HCT116 (cell line): ENCODE measurements at regions not wholly inside any gene's neighbourhood (a gene's known extent, or its start where the extent isn't known, plus 50 kb on each side); places are given as distances from the start of the nearest gene placed in this dataset.

Source experiments
- ATAC-seq: fragments of 200-7000 bp; cut with Tn5 transposase; 2 replicates; pipeline ENCODE4 v1.9.1; 2020; ENCODE audit warnings: mild to moderate bottlenecking, moderate library complexity
- BruUV-seq: library from RNA; stranded (reverse); fragments of 400-500 nt; replicated peaks from 2 replicates; lab custom pipeline; 2021; lab: Mats Ljungman, UMichigan
- CTCF ChIA-PET: fragments of 300-600 bp; sonication (Branson Sonifier 250); formaldehyde crosslinking; loops from one replicate; lab custom pipeline; 2021; ENCODE audit warnings: antibody characterized with exemption; lab: Charles Lee
- POLR2A ChIA-PET: fragments of 300-600, 350-600 bp; sonication (Branson Sonifier 250); formaldehyde crosslinking; loops from one replicate; lab custom pipeline; 2021; ENCODE audit warnings: antibody characterized with exemption; lab: Charles Lee
- RAD21 ChIA-PET, 2 experiments: fragments of 300-600 bp; sonication (Branson Sonifier 250); formaldehyde crosslinking; loops; one replicate each; lab custom pipeline; 2023; ENCODE audit warnings: low total read pairs in 2 of 2; ENCODE audit not compliant: uncharacterized antibody in 2 of 2, unreplicated experiment in 2 of 2, low non-redundant PET in 1 of 2; lab: Charles Lee
- DNase-seq: peaks from one replicate; pipeline ENCODE4 v3.0.0-alpha.2; 2010; ENCODE audit warnings: low read depth, low spot score
- H2AFZ ChIP-seq: fragments of 200-600 bp; shearing (Covaris generic), sonication (generic); 2 replicates; pipeline ENCODE4 v1.6.1; 2017; ENCODE audit warnings: low read depth, mixed run types, mixed read lengths, antibody characterized with exemption, low read length; ENCODE audit not compliant: poor library complexity, severe bottlenecking
- H3K27ac ChIP-seq: 2 replicates; pipeline ENCODE4 v1.5.1; 2012; ENCODE audit warnings: low read depth, low read length
- H3K27me3 ChIP-seq: fragments of 200-600 bp; sonication (generic); 2 replicates; pipeline ENCODE4 v1.6.1; 2016; ENCODE audit warnings: mixed run types, low read length, mixed read lengths; ENCODE audit not compliant: insufficient read depth
- H3K36me3 ChIP-seq, 2 experiments: fragments of 200-500 bp in 1 of 2; fragments of 200-600 bp in 1 of 2; sonication (Bioruptor generic) in 1 of 2; sonication (generic) in 1 of 2; 2 replicates each; pipeline versions ENCODE4 v1.5.1 to v1.6.1; 2014 to 2016; ENCODE audit warnings: low read length in 2 of 2, inconsistent platforms in 1 of 2, mixed read lengths in 1 of 2, mixed run types in 1 of 2; ENCODE audit not compliant: insufficient read depth in 2 of 2, control insufficient read depth in 1 of 2
- H3K4me1 ChIP-seq, 2 experiments: fragments of 200-600 bp in 1 of 2; sonication (generic) in 1 of 2; 2 replicates each; pipeline versions ENCODE4 v1.5.1 to v1.6.1; 2012 to 2017; ENCODE audit warnings: low read length in 2 of 2, inconsistent platforms in 1 of 2, mild to moderate bottlenecking in 1 of 2, mixed read lengths in 1 of 2, mixed run types in 1 of 2, moderate library complexity in 1 of 2; ENCODE audit not compliant: insufficient read depth in 2 of 2, control insufficient read depth in 1 of 2
- H3K4me2 ChIP-seq: fragments of 200-600 bp; sonication (generic); 2 replicates; pipeline ENCODE4 v1.6.1; 2017; ENCODE audit warnings: mixed run types, low read length, mixed read lengths
- H3K4me3 ChIP-seq, 2 experiments: fragments of 200-600 bp in 1 of 2; sonication (generic) in 1 of 2; replicated peaks in 1 of 2; 2 replicates each; pipeline ENCODE4 v1.5.1; 2011 to 2016; ENCODE audit warnings: low read length in 2 of 2, control low read depth in 1 of 2, low read depth in 1 of 2, mild to moderate bottlenecking in 1 of 2, mixed read lengths in 1 of 2, mixed run types in 1 of 2
- H3K79me2 ChIP-seq: fragments of 200-600 bp; sonication (generic); 2 replicates; pipeline ENCODE4 v1.6.1; 2017; ENCODE audit warnings: mild to moderate bottlenecking, mixed run types, low read length, moderate library complexity, mixed read lengths; ENCODE audit not compliant: insufficient read depth
- H3K9ac ChIP-seq: fragments of 200-600 bp; sonication (generic); 2 replicates; pipeline ENCODE4 v1.6.1; 2016; ENCODE audit warnings: low read length, mixed read lengths
- H3K9me2 ChIP-seq: fragments of 200-600 bp; sonication (generic), shearing (Covaris generic); 2 replicates; pipeline ENCODE4 v1.6.1; 2017; ENCODE audit warnings: mixed run types, mild to moderate bottlenecking, moderate library complexity; ENCODE audit not compliant: insufficient read depth
- H3K9me3 ChIP-seq, 2 experiments: fragments of 200-500 bp in 1 of 2; fragments of 200-600 bp in 1 of 2; sonication (Bioruptor generic) in 1 of 2; sonication (generic) in 1 of 2; 2 replicates each; pipeline ENCODE4 v1.6.1; 2014 to 2017; ENCODE audit warnings: low read length in 2 of 2, mixed read lengths in 2 of 2, inconsistent platforms in 1 of 2, low read depth in 1 of 2, mild to moderate bottlenecking in 1 of 2, mixed run types in 1 of 2, moderate library complexity in 1 of 2; ENCODE audit not compliant: control insufficient read depth in 1 of 2, insufficient read depth in 1 of 2
- H4K20me1 ChIP-seq: fragments of 200-600 bp; sonication (generic), shearing (Covaris generic); 2 replicates; pipeline ENCODE4 v1.6.1; 2017; ENCODE audit warnings: mixed run types, mild to moderate bottlenecking, moderate library complexity; ENCODE audit not compliant: insufficient read depth
- CBX3 ChIP-seq: IDR thresholded peaks from 2 replicates; pipeline ENCODE4 v1.6.1; 2012; ENCODE audit warnings: low read depth
- EZH2 ChIP-seq: fragments of 200-600 bp; sonication (generic); IDR thresholded peaks from 2 replicates; pipeline ENCODE4 v1.6.1; 2017; ENCODE audit warnings: antibody characterized with exemption, mixed run types
- EZH2phosphoT487 ChIP-seq: fragments of 200-600 bp; IDR thresholded peaks from 2 replicates; pipeline ENCODE4 v1.6.1; 2018; ENCODE audit warnings: antibody characterized with exemption, borderline replicate concordance
- FOSL1 ChIP-seq: IDR thresholded peaks from 2 replicates; pipeline ENCODE4 v1.6.1; 2012; ENCODE audit warnings: low read depth
- JUND ChIP-seq: IDR thresholded peaks from 2 replicates; pipeline ENCODE4 v1.6.1; 2012
- POLR2A ChIP-seq: IDR thresholded peaks from 2 replicates; pipeline ENCODE4 v1.7.0; 2011; ENCODE audit warnings: borderline replicate concordance; ENCODE audit not compliant: insufficient read depth, insufficient read length; ENCODE audit errors: extremely low read depth
- RAD21 ChIP-seq: IDR thresholded peaks from 2 replicates; pipeline ENCODE4 v1.6.1; 2012; ENCODE audit warnings: low read depth, mild to moderate bottlenecking
- SIN3A ChIP-seq: IDR thresholded peaks from 2 replicates; pipeline ENCODE4 v1.6.1; 2012; ENCODE audit warnings: low read depth
- ZFX ChIP-seq: fragments of 450-650 bp; IDR thresholded peaks from 2 replicates; pipeline ENCODE4 v1.6.1; 2017
- intact Hi-C: fragments of 100-400 bp; cut with micrococcal nuclease; formaldehyde crosslinking; loops from 2 replicates; pipeline ENCODE4 v1.10.0; 2022
- TF ChIP-seq, protein P1 (sequence below): IDR thresholded peaks from 2 replicates; pipeline ENCODE4 v1.6.1; 2012
- TF ChIP-seq, protein P2 (sequence below): IDR thresholded peaks from 2 replicates; pipeline ENCODE4 v1.6.1; 2012
- TF ChIP-seq, protein P3 (sequence below), 3 experiments: fragments of 200-600 bp in 1 of 3; sonication (generic) in 1 of 3; IDR thresholded peaks in 2 of 3; conservative IDR thresholded peaks in 1 of 3; 2 replicates each; pipeline ENCODE4 v1.5.1; 2012 to 2017; ENCODE audit warnings: low read depth in 2 of 3, low read length in 2 of 3, antibody characterized with exemption in 1 of 3, borderline replicate concordance in 1 of 3, control low read depth in 1 of 3, mild to moderate bottlenecking in 1 of 3, mixed read lengths in 1 of 3, mixed run types in 1 of 3, moderate library complexity in 1 of 3; ENCODE audit not compliant: insufficient read depth in 1 of 3

- Histone ChIP-seq H3K9me2 (no peaks in the 10 kb centered on the region), H3K79me2 (no peaks in the 10 kb centered on the region), H3K9me3 (no peaks in the 10 kb centered on the region), H3K4me3 (no peak overlapping the region), H3K27me3 (no peaks in the 10 kb centered on the region), H3K4me2 (no peak overlapping the region)
- no TSS peak for BruUV-seq
- POLR2A ChIA-PET, result no interaction called here
- no peak for ATAC-seq
- TF ChIP-seq POLR2A (no peak), ZFX (no peak), CBX3 (no peak), FOSL1 (no peak), JUND (no peak), EZH2 (no peak), RAD21 (no peak), SIN3A (no peak), EZH2phosphoT487 (no peak)
- TF ChIP-seq, protein P1, sequence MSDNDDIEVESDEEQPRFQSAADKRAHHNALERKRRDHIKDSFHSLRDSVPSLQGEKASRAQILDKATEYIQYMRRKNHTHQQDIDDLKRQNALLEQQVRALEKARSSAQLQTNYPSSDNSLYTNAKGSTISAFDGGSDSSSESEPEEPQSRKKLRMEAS, result no peak
- TF ChIP-seq, protein P2, sequence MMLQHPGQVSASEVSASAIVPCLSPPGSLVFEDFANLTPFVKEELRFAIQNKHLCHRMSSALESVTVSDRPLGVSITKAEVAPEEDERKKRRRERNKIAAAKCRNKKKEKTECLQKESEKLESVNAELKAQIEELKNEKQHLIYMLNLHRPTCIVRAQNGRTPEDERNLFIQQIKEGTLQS, result no peak
- TF ChIP-seq, protein P3, sequence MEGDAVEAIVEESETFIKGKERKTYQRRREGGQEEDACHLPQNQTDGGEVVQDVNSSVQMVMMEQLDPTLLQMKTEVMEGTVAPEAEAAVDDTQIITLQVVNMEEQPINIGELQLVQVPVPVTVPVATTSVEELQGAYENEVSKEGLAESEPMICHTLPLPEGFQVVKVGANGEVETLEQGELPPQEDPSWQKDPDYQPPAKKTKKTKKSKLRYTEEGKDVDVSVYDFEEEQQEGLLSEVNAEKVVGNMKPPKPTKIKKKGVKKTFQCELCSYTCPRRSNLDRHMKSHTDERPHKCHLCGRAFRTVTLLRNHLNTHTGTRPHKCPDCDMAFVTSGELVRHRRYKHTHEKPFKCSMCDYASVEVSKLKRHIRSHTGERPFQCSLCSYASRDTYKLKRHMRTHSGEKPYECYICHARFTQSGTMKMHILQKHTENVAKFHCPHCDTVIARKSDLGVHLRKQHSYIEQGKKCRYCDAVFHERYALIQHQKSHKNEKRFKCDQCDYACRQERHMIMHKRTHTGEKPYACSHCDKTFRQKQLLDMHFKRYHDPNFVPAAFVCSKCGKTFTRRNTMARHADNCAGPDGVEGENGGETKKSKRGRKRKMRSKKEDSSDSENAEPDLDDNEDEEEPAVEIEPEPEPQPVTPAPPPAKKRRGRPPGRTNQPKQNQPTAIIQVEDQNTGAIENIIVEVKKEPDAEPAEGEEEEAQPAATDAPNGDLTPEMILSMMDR (IDR thresholded peaks at IDR 0.05 in 2 of 3, conservative IDR thresholded peaks at IDR 0.05 in 1 of 3; ENCODE audit: borderline replicate concordance in 1 of 3, insufficient read depth in 1 of 3, low read depth in 2 of 3, low read length in 2 of 3), result no peak
- TF ChIP-seq, all 23 proteins: peak for 0
- intact Hi-C loops, result no loop called here
- Histone ChIP-seq H3K27ac (no peak overlapping the region), H3K4me1 (no peaks in the 10 kb centered on the region), H4K20me1 (no peaks in the 10 kb centered on the region), H3K36me3 (no peaks in the 10 kb centered on the region), H2AFZ (no peak overlapping the region), H3K9ac (no peak overlapping the region)
- ChIA-PET RAD21 (no interaction called here), CTCF (no interaction called here)
- no peak for DNase-seq
Observed at GRCh38 chrX:82627568-82627967, 880.5 kb upstream of the POU3F4 start.
